HG02759 (cell line): ENCODE measurements at regions not wholly inside any gene's neighbourhood (a gene's known extent, or its start where the extent isn't known, plus 50 kb on each side); places are given as distances from the start of the nearest gene placed in this dataset.

Experiments
- ATAC-seq: cut with Tn5 transposase; IDR thresholded peaks from one replicate; pipeline ENCODE4 v1.9.1; 2021; ENCODE audit warnings: mild to moderate bottlenecking, moderate library complexity; ENCODE audit not compliant: unreplicated experiment

DNA sequence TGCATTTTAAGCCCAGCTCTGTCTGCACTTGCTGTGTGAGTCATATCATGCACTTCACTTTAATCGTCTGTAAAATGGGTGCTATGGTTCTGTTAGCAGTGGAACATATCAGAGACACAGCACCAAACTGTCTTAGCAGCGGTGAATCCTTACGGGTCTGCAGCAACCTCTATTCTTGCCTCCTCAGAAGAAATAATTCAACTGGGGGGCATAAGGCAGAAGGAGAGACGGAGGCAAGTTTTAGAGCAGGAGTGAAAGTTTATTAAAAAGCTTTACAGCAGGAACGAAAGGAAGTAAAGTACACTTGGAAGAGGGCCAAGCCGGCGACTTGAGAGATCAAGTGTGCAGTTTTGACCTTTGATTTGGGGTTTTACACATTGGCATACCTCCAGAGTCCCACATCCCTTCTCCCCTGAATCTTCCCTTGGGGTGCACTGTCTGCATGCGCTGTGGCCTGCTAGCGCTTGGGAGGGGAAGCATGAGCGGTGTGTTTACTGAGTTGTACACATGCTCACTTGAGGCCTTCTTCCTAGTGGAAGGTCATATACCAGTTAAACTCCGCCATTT is 109.8 kb downstream of the DDX1 start:
- ATAC-seq: no peak

DNA sequence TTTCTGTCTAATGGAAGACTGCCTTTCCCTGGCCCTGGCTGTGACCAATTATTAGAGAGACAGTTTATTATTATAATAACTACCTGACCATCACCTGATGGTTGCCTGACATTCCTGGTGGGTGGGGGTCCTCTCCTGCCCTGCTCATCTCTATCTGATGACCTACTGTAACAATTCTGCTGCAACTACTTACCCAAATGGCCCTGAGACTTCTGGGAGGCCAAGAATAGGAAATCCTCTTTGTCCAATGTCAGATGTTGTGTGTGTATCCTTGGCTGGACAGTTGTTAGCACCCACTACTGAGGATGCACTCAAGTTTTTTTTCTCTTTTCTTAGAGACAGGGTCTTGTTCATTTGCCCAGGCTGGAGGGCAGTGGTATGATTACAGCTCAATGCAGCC is 110.3 kb downstream of the DDX1 start:
- no peak for ATAC-seq

DNA sequence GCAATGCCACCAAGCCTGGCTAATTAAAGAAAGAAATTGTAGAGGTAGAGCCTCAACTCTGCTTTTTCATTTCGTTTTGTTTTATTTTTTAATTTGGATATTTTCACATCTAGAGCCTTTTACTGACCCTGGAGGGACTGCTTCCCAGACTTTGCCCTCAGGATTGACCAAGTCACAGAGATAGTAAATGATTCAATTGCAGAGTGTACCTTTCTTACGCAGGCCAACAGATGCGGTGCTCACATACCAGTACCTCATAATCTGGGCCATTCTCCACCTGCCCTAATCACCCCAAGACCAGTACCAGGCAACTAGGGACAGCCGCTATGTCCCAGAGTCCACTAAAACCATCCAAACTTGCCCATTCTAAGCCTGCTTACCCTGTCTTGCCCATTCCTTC is 110.8 kb downstream of the DDX1 start:
- ATAC-seq: no peak

DNA sequence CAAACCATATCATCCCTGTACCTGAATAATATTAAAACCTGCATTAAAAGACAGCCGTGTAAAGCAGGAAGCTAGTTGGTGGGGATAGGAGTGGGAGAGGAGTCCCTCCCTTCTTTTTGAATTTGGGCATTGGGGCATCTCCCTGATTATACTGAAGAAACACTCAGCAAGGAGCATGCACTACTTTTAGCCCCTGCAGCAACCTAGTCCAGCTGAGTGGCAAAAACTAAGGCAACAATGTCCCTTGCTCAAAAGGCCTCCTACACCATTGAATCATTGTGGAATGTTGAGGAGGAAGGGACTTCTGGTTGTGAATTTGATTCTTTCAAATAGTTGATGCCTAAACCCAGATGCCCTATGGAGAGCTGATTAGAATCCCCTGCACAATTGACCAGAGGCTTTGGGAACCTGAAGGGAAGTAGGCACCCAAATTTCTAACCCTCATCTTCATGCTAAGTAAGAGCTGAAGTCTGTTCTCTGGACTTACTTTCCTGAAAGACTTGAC is 111.7 kb downstream of the DDX1 start:
- no peak for ATAC-seq

DNA sequence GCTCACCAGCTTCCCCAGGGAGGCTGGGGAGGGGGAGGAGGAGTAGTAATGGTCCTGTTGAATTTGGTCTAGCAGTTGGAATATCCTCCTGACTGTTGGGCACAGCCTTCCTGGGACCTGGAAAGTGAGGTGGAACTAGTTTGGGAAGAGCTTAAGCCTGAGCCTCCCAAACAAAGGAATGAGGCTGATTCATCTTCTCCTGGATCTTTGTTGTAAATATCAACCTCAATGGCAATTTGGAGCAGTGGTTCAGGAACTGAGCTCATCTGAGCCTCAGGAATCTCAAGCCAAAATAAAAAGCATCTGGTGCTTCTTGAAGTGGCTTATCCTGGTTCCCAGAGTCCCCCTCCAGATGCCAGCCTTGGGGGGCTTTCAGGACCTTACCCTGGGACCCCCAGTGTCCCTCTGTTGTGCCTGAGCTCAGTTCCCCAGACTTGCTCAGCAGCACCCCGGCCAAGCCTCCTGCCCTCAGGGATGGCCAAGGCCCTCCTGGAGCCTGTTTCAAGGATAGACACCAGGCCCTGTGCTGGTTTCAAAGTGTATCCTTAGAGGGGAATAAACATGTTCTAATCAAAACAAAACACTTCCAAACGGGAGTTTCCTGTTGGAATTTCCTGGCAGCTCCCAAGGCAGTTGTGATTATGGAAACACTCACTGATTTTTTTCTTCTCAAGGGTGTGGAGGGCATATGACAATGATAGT is 112.6 kb downstream of the DDX1 start:
- ATAC-seq: no peak

DNA sequence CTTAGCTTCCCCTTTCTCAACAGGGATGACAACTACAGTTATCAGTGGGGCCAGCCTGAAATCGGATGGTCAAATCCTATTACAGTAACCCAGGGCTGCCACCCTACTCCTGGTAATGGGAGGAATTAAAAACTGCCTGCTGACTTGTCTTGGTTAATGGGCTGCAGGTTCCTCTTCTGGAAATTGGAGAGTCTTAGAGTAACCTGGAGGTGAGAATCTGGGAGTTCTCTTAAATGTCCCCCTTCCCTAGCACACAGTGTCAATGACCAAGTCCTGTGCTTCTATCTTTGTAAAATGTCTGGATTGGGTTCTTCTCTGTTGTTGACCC is 113.1 kb downstream of the DDX1 start:
- ATAC-seq: no peak

DNA sequence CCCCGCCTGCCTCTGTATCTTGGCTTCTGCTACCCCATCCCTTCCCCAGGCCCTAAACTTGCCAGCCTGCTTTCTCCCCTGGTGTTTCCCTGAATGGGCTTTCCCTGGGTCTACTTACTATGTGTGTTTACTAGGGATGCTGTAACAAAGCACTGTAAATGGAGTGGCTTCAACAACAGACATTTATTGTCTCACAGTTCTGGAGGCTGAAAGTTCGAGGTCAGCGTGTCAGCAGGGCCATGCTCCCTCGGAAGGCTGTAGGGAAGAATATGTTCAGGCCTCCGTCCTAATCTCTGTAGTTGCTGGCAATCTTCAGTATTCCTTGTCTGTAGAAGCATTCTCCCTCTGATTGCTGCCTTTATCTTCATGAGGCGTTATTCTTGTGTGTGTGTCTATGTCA is 113.6 kb downstream of the DDX1 start:
- ATAC-seq: no peak

DNA sequence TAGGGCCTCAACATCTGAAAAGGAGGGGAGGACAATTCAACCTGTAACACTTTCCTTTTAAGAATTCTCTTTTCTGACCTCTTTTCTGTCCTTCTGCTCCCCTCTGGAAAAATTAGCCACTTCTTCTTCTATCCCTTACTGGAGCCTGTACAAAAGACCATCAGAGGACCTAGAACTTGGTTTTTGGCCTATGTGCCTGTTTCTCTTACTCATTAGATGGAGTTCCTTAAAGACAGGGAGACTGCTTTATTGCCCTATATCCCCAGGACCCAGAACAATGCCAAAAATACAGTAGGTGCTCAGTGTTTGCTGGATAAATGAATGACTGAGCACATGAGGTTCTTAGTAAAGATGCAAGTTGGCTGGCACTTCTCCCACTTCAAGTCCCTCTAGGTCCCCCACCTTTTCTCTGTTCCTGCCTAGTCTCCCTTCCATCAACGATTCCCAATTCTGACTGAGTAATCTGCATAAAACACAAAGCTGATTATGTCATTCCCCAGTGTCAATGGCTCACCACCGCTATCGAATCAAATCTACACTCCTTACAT is 114.2 kb downstream of the DDX1 start:
- ATAC-seq: no peak

DNA sequence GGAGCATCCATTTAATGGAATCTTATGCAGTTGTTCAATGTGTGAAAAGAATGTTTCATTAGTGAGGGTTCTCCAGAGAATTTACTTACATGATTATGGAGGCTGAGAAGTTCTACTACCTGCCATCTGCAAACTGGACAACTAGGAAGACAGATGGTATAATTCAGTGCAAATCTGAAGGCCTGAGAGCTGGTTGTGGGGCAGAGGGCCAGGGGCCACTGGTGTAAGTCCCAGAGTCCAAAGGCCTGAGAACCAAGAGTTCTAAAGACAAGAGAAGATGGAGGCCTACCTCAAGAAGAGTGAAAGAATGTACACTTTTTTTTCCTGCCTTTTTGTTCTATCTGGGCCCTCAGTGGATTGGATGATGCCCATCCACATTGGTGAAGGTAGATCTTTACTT is 114.8 kb downstream of the DDX1 start:
- ATAC-seq: no peak

DNA sequence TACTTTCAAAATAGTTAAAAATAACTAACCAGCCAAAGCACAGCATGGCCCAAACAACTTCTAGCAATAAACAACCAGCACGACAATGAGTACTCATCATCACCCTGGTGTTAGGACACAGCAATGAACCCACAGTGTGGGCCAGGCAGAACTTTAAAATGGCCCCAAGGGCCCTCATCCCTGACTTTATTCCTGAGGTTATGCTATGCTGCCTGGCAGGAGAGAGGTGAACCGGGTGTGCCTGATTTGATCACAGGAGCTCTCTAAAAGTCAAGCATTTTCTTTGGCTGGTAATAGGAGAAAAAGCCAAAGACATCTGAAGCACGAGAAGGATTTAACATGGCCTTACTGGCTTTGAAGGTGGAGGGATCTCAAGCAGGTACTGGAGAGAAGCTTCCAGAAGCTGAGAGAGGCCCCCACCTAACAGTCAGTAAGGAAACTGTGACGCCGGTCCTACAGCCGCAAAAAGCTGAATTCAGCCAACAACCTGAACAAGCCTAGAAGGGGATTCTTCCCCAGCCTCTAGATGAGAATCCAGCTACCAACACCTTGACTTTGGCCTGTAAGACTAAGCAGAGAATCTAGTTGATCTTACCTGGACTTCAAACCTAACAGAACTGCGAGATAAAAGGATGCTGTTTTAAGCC is 115.4 kb downstream of the DDX1 start:
- ATAC-seq: no peak

DNA sequence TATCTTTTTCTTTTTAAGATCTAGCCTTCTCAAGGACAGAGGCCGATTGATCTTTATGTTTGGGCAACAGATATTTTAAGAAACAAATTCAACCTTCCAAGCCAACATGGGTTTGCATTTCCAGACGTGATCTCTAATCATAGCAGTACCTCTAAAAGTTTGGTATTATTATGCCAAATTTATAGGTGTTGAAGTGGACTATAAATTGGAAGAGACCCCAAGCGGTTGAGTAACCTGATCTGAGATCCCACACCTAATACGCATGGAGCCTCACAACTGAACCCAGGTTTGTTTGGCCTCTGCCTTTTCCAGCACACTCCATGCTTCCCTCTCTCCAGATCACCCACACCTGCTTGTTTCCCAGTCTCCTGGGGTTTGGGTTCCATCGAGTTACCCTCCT is 116.5 kb downstream of the DDX1 start:
- no peak for ATAC-seq

DNA sequence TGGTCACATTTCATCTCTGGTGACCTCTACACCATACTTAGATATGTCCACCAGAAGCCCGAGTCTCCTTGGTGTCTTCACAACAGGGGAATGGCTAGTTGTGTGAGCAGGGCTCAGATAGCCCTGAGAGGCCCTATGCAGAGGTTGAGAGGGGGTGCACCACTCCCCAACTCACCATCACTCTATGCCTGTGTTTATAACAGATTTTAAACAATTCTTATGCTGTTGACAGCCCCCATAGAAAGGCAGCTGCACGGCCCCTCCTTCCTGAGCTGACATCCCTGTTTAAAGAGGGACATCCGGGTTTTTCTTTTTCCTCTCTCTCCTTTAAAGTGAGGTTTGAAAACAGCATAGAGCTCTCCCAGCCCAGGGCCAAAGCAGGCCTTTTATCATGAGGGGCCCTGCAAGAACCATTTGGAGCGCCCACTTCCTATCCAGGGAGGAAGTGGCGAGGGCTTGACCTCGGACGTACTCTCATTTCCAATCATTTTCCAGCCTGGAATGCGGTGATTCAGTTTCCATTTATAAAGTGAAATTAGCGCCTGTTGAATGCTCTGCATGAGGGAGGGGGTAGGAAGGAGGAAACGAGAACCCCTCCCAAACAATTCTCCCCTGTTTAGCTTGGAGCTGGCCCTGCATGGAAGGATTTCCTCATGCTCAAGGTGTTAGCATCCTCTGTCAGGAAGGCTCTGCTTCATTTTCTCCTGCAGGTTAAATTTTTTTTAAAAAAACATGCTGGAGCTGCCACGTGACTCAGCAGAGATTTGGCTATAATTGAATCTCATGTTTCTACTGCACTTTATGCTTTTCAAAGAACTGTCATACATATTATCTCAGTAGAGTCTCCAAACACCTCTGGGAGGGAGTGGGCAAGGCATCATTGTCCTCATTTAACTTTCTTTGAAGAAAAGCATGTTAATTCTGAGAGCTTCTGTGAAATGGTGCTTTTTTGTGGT is 117.5 kb downstream of the DDX1 start:
- ATAC-seq: no peak

DNA sequence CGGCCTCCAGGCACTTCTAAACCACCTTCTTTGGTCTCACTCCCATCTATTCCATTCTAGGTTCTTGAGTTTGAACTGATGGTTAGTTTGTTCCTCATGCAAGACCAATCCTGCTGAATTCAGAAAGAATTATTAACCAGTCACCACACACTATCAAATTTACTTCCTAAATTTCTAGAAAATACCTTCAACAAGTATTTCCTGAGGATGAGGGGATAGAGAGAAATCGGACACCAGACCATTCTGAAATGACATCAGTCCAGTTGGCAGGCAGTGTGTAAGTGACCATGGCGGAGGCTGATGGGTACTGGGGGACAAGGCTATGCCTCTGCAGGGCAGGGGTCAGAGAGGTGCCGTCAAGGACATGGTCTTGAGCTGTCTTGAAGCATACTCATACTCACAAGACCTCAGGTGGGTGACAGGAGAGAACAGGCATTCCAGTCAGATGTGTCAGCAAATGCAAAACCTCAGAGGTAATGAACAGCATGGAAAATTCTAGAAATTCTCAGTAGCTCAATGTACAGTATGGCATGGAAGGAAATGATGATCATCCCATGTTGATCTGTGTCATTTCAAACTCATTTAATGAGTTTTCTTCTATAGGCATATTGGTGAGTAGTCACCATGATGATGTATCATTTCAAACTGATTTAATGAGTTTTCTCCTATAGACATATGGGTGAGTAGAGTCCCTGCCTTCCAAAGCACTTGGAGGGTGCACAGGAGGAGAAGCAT is 119.6 kb downstream of the DDX1 start:
- ATAC-seq: no peak

DNA sequence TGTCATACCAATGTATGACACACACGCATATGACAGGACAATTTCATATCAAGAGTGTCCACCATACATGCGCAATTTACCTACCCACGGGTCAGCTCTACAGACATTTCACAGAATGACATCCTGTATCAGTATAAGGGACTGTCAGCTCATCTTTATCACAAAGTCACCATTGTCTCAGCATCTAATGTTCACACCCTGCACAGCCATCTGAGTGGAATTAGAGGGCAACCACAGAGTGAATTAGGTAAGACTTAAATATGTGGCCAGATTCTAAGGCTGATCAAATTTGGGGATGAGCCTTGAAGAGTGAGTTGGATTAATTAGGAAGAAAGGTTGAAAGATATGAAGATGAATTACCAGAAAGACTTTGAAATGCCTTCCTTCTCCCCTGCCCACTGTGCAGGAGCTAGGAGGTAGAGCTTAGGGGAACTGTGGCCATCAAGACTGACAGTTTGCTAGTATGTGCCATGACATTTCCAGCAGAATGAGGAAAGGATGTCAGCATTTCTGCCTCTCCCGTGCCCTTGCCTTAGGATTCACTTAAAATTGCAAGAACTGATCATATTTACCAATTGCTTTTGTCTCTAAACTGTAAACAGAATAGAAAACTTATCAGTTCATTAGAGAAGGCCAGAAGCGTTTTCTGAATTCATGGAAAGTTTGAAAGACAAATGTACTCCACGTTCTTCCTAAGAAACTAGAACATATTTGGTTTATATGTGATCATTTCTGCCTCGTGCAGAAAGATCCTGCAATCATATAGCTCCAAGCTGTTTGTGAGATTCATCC is 121.1 kb downstream of the DDX1 start:
- ATAC-seq: no peak

DNA sequence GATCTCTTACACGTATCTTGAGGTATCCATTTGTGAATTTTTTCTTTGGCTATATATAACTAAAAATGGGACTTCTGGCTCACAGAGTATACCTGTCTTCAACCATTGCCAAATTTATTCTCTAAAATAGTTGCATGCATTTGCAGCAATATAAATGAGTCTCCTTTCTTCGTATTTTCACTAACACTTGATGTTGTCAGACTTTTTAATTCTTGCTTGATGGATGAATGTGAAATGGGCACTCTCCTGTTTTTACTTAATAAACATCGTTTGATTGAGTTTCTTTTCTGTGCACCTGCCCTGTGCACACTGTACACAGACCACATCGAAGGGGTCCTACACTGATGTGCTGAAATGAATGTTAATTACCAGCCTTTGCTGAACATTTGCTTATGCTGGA is 121.8 kb downstream of the DDX1 start:
- no peak for ATAC-seq

DNA sequence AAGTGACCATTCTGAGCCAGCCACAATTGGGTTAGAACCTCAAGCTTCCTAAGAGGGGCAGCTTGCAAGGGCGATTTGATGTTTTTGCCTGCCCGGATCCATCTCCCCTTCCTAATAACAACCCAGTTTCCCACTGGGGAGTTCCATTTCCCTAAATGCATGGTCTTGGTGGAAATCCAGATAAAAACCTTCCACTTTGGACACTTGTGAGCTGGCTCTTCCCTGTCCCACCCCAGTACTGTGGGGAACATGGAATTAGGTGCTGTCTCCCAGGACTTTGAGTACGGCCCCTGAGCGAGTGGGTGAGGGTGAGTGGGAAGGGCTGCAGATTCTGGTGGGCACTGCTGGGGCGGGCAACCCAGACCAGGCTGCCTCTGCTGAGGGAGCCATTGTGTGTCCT is 122.3 kb downstream of the DDX1 start:
- ATAC-seq: no peak

DNA sequence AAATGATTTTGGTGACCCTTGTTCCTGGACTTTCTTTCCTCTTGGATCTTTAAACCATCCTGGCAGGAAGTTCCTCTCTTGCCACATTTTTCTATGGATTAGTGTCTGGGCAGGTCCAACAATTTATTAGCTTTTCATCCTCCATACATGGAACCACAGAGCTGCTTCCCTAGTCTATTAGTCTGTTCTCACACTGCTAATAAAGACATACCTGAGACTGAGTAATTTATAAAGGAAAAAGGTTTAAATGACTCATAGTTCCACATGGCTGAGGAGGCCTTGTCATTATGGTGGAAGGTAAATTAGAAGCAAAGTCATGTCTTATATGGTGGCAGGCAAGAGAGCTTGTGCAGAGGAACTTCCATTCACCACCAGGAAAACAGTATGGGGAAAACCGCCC is 122.9 kb downstream of the DDX1 start:
- ATAC-seq: no peak

DNA sequence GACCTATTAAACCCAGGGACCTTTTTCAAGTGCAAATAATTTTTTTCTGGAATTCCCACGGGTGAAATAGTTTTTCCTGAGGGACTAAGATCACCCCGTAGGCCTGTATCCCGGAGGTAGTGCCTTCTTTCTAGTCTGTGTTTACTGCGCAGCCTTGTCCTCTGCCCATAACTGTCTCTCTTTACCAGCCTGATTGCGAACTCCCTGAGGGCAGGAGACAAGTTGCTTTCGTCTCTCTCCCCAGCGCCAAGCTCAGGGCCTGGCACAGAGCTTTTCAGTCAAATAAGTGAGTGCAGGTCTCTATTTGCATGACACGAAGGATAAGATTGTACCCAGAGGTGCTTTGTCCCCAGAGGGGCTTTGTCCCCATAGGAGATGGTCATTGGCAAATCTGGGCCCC is 123.9 kb downstream of the DDX1 start:
- no peak for ATAC-seq

DNA sequence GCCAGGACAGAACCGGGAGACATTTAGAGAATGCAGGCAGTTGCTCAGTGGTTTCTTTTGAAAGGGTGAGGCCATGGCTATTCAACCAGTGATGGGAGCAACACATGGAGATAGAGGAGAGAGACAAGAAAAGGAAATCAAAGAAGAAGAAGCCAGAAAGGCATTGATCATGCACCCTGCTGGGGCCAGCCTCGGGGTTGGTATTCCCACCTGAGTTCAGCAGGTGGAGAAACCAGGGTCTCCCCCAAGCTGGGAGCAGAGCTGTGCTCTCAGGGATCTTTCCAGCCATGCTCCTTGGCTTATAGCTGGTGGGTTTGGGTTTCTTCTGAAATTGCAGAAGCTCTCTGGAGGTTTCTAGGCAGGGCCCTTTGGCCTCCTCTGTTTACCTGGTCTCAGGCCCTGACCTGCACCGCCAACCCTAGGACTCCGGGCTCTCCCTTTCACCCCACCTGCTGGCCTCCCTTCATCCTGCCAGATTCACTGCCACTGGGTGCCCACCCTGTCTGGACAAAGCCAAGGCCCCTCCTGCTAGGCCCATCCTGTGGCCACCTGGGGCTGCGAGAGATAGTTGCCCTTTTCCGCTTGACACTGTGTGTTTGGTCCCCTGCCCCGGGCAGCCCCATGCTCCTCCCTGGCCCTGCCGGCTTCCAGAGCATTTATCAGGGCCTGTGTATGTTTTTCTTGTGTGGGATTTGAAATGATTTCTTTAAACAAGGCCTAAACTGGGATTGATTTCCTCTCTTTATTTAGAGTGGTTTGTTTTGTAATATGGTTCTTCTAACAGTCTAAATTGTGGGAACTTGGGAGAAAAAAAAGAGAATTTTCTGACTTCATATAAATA is 126.7 kb downstream of the DDX1 start:
- no peak for ATAC-seq
